ENCODE measurements at regions not wholly inside any gene's neighbourhood (a gene's known extent, or its start where the extent isn't known, plus 50 kb on each side); places are given as distances from the start of the nearest gene placed in this dataset.

GRCh38 chr5:34597034-34598027 is 58.8 kb upstream of the RAI14 start:
- intact Hi-C loops (cut with DNase I, micrococcal nuclease) = no loop called here
- H3K4me1 ChIP-seq (ENCODE audit: low read depth) = no peaks in the 10 kb centered on the region
- H3K9me3 ChIP-seq = no peaks in the 10 kb centered on the region
- ATAC-seq (no peak), DNase-seq (no peak)
- no peaks in the 10 kb centered on the region for H3K36me3 ChIP-seq (ENCODE audit: low read depth)
- no peak overlapping the region for H3K4me3 ChIP-seq
- no peak for TF ChIP-seq CTCF (IDR thresholded peaks at IDR 0.05)

GRCh38 chr5:34598177-34598794 is 57.8 kb upstream of the RAI14 start:
- Histone ChIP-seq H3K4me1 (ENCODE audit: low read depth) (no peaks in the 10 kb centered on the region), H3K36me3 (ENCODE audit: low read depth) (no peaks in the 10 kb centered on the region), H3K4me3 (no peak overlapping the region), H3K9me3 (no peaks in the 10 kb centered on the region)
- intact Hi-C loops (cut with DNase I, micrococcal nuclease) = no loop called here
- ATAC-seq (peak; percentile 46), DNase-seq (peak in 1 of 3 donors; percentile 10)
- TF ChIP-seq CTCF (IDR thresholded peaks at IDR 0.05) = no peak

- no peak for TF ChIP-seq CTCF (IDR thresholded peaks at IDR 0.05)
- H3K9me3 ChIP-seq = no peaks in the 10 kb centered on the region
- H3K4me3 ChIP-seq = no peak overlapping the region
- ATAC-seq (peak; percentile 85), DNase-seq (peak in 1 of 3 donors; percentile 13)
- H3K36me3 ChIP-seq (ENCODE audit: low read depth) = no peaks in the 10 kb centered on the region
- intact Hi-C loops (cut with DNase I, micrococcal nuclease) = no loop called here
- H3K4me1 ChIP-seq (ENCODE audit: low read depth) = no peaks in the 10 kb centered on the region
Observed at GRCh38 chr5:34599471-34600117, 56.5 kb upstream of the RAI14 start.

GRCh38 chr5:34600118-34600493 is 56.0 kb upstream of the RAI14 start:
- Histone ChIP-seq H3K4me1 (ENCODE audit: low read depth) (no peaks in the 10 kb centered on the region), H3K9me3 (no peaks in the 10 kb centered on the region), H3K36me3 (ENCODE audit: low read depth) (no peaks in the 10 kb centered on the region), H3K4me3 (no peak overlapping the region)
- intact Hi-C loops (cut with DNase I, micrococcal nuclease) = no loop called here
- DNase-seq (no peak), ATAC-seq (no peak)
- no peak for TF ChIP-seq CTCF (IDR thresholded peaks at IDR 0.05)

GRCh38 chr5:34603378-34603777 is 52.8 kb upstream of the RAI14 start:
- Histone ChIP-seq H3K36me3 (ENCODE audit: low read depth) (no peaks in the 10 kb centered on the region), H3K4me1 (ENCODE audit: low read depth) (no peaks in the 10 kb centered on the region), H3K9me3 (no peaks in the 10 kb centered on the region), H3K4me3 (no peak overlapping the region)
- DNase-seq = no peak
- ATAC-seq = no peak
- intact Hi-C loops (cut with DNase I, micrococcal nuclease) = no loop called here
- no peak for TF ChIP-seq CTCF (IDR thresholded peaks at IDR 0.05)

Measured in mucosa of descending colon (tissue), 3 donors.